ENCODE measurements at regions not wholly inside any gene's neighbourhood (a gene's known extent, or its start where the extent isn't known, plus 50 kb on each side); places are given as distances from the start of the nearest gene placed in this dataset.

DNA sequence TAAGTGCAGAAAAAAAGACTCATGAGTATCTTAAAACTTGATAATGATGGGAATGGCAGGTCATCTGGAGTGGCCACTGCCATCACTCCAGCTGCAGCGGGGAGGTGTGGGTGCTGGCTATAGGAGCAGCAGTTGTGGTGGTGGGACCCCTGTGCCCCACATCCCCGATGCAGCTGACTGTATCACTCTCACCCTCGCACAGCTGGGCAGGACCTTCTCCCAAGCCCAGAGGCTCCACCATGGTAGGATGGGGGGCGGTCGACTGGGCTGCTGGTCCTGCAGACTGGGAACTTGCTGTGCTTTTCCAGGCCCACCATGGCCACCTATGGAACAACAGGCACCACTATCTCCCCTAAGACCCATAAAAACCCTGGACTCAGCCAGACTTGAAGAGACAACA is 844.4 kb downstream of the SORCS1 start:
- no peak for TF ChIP-seq CTCF (IDR thresholded peaks at IDR 0.05)
- no peak for TF ChIP-seq POLR2AphosphoS5 (IDR thresholded peaks at IDR 0.05)
